GM19023 (cell line): ENCODE measurements at regions not wholly inside any gene's neighbourhood (a gene's known extent, or its start where the extent isn't known, plus 50 kb on each side); places are given as distances from the start of the nearest gene placed in this dataset.

ENCODE experiments used
- ATAC-seq: cut with Tn5 transposase; IDR thresholded peaks from one replicate; pipeline ENCODE4 v1.9.1; 2021; ENCODE audit warnings: mild to moderate bottlenecking, moderate library complexity; ENCODE audit not compliant: unreplicated experiment

DNA sequence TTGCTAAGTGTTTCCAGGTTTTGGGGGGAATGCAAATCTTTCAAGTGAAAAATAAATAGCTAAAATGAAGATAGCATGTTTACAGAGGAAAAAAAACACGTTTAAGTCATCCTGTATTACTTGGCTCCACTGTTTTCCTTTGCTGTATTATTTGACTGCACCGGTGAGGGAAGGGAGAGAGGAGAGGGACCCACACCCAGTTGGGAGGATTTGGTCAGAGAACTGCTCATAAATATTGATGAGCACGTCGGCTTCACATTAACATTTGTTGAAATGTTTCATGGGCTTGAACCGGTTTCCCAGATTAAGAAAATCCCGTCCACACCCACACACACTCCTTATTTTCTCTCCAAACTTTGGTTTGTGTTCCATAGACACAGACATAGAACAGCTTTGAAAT is 493.8 kb upstream of the MGMT start:
- no peak for ATAC-seq

DNA sequence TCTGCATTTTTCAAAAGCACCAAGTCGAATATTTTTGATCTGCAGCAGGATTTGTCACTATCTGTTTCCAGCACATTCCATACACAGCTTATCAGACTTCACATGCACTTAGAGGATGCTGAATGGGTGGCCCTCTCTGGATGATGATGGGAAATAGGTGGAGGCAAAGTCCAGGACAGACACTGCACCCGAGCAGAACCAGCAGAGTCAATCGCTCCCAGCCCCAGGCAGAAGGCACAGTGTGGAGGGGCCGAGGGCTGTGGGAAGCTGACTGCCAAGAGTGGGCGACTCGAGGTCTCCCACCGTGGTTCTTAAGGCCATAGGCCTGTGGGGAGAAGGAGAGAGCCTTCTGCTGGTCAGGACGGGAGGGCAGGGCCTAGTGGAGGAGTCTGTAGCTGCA is 490.2 kb upstream of the MGMT start:
- no peak for ATAC-seq

GRCh38 chr10:128978211-128978610 is 488.8 kb upstream of the MGMT start:
- ATAC-seq = no peak

- ATAC-seq = no peak
Observed at GRCh38 chr10:128979405-128979804, 487.6 kb upstream of the MGMT start.

- ATAC-seq = no peak
Observed at GRCh38 chr10:128981251-128981650, 485.8 kb upstream of the MGMT start.

DNA sequence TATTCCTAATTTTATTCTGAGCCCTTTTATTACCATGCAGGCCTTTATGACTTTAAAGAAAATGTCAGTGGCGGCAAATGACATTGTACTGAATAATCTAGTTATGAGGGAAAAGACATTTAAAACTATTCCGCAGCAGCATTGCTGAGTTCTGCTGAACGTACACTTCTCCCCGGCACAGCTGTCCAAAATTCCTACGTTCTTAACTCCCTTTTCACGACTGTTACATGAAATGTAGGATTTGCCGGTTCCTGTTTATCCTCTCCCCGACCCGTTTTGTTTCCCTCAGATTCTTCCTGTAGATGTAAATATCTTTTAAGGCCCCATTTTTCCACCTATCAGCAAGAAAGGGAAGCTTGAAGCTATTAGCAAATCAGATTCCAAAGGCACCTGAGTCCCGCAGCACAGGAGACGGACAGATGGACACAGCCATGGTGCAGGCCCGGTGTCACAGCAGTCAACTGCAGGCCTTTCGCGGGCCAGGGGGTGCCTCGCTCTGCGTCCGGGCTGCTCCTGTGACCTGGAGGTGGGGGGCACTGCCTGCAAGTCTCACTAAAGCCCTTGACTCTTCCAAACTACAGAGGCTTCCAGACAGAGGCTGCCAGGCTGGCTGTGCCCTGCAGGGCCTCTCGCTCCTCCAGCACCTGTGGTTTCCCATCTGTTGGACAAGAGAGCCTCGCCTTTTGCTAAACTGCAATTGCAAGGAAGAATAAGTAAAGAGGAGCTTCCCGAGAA is 485.0 kb upstream of the MGMT start:
- ATAC-seq = no peak

DNA sequence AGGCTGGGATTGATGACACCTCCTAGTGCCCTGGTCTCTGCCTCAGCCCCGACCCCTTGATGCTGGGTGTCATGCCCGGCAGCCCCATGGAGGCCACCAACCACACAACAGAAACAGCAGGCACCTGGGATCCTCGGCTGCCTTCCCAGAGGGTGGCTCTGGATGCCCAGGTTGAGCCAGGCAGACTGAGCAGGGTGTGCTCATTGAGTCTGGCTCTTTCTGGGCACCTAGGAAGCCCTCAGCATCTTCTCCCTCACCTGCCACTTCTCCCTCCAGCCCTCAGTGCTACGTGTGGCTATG is 484.5 kb upstream of the MGMT start:
- no peak for ATAC-seq

GRCh38 chr10:128985036-128985435 is 482.0 kb upstream of the MGMT start:
- ATAC-seq = no peak

GRCh38 chr10:128990986-128991385 is 476.1 kb upstream of the MGMT start:
- no peak for ATAC-seq

GRCh38 chr10:128992770-128993169 is 474.3 kb upstream of the MGMT start:
- no peak for ATAC-seq

DNA sequence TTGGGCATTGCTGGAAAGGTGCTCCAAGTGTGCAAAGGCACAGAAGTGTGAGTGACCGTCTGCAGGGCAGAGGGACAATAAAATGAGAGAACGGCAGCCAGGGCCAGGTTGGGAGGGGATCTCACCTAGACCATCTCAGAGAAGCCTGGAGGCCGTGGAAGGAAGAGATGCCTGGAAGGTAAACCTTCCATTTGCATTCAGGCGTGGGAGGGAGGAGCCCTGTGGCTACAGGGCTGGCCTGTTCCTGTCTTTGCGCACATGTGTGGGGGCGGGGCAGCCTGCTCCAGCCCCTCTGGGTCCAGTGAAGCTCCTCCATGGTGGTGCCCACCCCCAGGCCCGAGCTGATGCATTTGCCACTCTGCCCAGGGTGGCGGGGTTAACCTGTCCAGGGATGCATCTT is 473.6 kb upstream of the MGMT start:
- no peak for ATAC-seq

- no peak for ATAC-seq
Observed at GRCh38 chr10:128993911-128994538, 473.0 kb upstream of the MGMT start.

- no peak for ATAC-seq
Observed at GRCh38 chr10:128994598-128995143, 472.4 kb upstream of the MGMT start.

DNA sequence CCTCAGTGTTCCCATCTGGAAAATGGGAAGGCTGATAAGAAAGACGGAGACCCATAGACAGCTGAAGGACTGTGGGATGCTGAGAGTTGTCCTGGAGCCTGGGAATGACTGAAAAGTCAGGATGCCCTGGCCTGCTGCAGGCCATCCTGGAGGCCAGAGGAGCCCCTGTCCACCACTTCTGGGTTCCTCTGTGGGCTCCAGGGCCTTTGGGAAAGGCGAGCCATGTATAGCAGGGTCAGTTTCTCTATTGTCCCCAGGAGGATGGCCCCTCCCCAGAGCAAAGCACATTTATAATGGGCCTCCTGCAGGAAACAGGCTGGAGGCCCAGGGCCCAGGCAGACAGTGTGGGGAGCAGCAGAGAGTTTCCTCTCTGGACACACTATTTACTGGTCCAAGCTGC is 471.4 kb upstream of the MGMT start:
- ATAC-seq = no peak

DNA sequence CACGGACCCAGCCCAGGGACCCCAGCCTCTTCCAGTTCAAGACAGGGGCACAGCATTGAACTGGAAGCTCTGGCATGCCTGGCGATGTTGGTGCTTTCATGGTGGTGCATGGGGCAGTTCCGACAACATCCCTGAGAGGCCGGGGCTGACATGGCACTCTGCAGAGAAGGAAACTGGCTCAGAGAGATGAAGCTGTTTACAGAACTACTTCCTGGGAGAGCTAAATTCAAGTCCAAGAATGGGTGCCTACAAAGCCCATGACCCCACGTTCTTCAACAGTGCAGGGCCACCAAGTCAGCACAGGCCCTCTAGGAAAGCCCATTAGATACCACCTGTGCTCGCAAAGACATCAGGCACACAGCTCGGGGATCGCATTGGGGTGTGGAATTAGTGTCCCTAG is 470.9 kb upstream of the MGMT start:
- no peak for ATAC-seq

- no peak for ATAC-seq
Observed at GRCh38 chr10:128998101-128998805, 468.8 kb upstream of the MGMT start.

- no peak for ATAC-seq
Observed at GRCh38 chr10:129004398-129004797, 462.6 kb upstream of the MGMT start.

- no peak for ATAC-seq
Observed at GRCh38 chr10:129005080-129005479, 462.0 kb upstream of the MGMT start.

- ATAC-seq = no peak
Observed at GRCh38 chr10:129005804-129006203, 461.2 kb upstream of the MGMT start.

DNA sequence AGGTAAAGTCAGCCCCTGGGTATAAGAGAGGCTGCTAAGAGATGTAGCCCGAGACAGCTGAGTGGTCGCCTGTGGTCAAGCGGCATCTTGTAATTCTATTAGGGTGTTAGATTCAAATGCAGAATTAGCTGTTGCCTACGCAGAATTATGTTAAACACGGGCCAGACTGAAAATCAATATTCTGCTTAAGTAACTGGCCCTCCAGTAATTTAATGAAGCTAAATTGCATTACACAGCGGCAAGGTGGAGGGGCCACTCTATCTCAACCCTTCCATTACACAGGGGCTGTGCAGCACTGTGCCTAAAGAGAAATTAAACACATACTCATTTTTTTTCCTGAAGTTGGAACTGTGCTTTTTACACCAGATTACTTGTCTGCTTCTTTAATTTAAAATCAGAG is 448.5 kb upstream of the MGMT start:
- ATAC-seq = no peak

DNA sequence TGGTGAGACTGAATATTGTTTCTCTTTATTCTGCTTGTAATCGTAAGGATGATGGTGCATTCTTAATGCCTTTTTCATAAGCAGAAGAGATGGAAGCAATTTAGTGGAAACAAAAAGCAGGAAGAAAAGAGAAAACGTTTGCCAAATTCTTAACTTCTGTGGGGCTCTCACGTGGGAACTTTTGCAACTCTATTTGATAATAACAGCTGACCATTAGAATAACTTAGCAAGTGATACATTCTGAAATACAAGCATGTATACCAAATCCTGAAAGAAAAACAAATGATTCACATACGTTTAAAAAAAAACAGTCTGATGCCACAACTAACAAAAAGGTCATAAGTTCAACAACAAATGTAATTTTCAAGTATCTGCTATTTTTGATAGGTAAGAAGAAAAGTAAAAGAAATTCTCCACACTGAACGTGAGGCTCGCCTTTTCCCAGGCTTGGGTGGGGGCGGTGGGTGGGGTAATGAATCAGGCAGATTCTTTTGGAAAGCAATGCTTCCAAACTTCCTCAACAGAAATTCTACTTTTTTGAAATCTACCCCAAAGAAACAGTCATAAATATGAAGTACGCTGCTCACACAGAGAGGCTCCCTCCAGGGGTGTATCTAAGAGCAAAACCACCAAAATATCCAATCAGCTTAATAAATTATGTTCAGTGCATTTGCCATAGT is 446.2 kb upstream of the MGMT start:
- ATAC-seq = no peak
